Prostate gland (tissue), 2 donors: ENCODE measurements at regions not wholly inside any gene's neighbourhood (a gene's known extent, or its start where the extent isn't known, plus 50 kb on each side); places are given as distances from the start of the nearest gene placed in this dataset.

Experiments
- POLR2A ChIP-seq: fragments of 450-650 bp; IDR thresholded peaks from one replicate; pipeline ENCODE4 v1.6.1; 2016; ENCODE audit warnings: antibody characterized with exemption, mild to moderate bottlenecking
- POLR2AphosphoS5 ChIP-seq: sonication (generic); formaldehyde crosslinking; IDR thresholded peaks from one replicate; pipeline ENCODE4 v1.6.1; 2017; ENCODE audit warnings: antibody characterized with exemption
- TF ChIP-seq, protein P1 (sequence below), 4 experiments: fragments of 200-600 bp in 2 of 4; fragments of 450-650 bp in 2 of 4; sonication (generic) in 2 of 4; IDR thresholded peaks; 1 replicate in 3 of 4; 2 replicates in 1 of 4; pipeline ENCODE4 v1.5.1; 2016 to 2019; ENCODE audit warnings: antibody characterized with exemption in 4 of 4, mild to moderate bottlenecking in 2 of 4, moderate library complexity in 2 of 4

DNA sequence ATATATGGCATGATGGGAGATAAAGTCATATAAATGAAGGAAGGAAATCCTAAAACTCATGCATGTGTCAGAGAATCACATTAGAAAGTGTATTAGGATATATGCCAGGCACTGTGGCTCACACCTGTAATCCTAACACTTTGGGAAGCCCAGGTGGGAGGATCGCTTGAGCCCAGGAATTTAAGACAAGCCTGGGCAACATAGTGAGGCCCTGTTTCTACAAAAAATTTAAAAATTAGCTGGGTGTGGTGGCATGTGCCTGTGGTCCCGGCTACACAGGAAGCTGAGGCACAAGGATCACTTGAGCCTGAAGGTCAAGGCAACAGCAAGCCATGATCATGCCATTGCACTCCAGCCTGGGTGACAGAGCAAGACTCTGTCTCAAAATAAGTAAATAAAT, 130.3 kb upstream of the ARID2 start:
- TF ChIP-seq POLR2A, result no peak
- TF ChIP-seq, protein P1, sequence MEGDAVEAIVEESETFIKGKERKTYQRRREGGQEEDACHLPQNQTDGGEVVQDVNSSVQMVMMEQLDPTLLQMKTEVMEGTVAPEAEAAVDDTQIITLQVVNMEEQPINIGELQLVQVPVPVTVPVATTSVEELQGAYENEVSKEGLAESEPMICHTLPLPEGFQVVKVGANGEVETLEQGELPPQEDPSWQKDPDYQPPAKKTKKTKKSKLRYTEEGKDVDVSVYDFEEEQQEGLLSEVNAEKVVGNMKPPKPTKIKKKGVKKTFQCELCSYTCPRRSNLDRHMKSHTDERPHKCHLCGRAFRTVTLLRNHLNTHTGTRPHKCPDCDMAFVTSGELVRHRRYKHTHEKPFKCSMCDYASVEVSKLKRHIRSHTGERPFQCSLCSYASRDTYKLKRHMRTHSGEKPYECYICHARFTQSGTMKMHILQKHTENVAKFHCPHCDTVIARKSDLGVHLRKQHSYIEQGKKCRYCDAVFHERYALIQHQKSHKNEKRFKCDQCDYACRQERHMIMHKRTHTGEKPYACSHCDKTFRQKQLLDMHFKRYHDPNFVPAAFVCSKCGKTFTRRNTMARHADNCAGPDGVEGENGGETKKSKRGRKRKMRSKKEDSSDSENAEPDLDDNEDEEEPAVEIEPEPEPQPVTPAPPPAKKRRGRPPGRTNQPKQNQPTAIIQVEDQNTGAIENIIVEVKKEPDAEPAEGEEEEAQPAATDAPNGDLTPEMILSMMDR (IDR thresholded peaks at IDR 0.05), result no peak
- no peak for TF ChIP-seq POLR2AphosphoS5
